IPS DF 4.7 (cell line): ENCODE measurements at regions not wholly inside any gene's neighbourhood (a gene's known extent, or its start where the extent isn't known, plus 50 kb on each side); places are given as distances from the start of the nearest gene placed in this dataset.
"Not testable (repeated sequence)": the region's sequence is repeated elsewhere in the genome, so short reads cannot be mapped to it uniquely, and the experiment has no call there.

Source experiments
- DNase-seq: peaks from one replicate; pipeline ENCODE4 v3.0.0-alpha.2; 2013; ENCODE audit warnings: low spot score; ENCODE audit errors: extremely low read depth

DNA sequence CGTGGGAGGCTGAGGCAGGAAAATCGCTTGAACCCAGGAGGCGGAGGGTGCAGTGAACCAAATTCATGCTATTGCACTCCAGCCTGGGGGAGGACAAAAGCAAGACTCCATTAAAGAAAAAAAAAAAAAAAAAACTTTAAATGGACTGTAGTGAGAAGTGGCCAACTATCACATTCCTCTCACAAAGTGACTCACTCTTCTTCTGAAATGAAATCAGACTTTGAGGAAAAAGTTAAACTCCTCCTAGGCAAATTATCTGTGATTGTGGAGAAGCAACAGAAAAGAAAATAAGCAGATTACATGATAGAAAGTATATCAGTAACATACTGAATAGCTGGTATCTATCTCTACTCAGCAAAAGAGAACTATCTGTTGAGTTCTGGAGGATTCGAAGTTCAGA, 234.3 kb upstream of the PHF14 start:
- DNase-seq, result no peak

DNA sequence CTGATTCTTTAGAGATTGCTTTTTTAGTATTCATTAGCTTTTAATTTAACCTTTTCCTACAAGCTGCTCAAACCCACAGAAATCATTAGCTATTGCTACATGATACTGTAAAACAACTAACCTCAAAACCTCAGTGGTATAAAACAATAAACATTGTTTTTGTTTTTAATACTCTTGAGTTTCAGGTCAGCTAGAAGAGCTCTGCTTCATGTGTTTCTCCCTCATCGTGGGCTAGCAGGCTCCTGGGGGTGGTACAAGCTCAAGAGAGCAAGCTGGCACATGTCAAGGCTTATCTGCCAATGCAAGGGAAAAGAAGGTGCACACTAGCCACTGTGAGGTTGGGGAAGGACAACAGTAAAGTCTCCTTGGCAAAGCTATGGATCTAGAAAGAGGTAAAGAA, 232.9 kb upstream of the PHF14 start:
- DNase-seq, result no peak

DNA sequence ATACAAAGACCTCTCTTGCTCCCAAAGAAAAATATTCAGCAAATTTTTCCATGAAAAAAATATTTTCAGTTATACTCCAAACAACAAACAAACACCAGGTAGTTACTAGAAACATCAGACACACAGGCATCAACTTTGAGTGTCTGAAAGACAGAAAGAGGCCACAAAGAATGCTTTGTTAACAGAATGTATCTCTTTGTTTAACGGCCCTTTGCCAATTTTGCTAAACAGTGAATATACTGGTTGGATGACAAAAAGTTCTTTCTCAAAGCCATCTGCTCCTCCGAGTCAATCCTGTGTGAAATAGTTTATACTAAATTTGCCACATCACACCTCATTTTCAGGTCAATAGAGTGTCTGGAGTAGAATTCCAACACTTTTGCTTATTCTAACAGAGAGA, 216.7 kb upstream of the PHF14 start:
- no peak for DNase-seq

DNA sequence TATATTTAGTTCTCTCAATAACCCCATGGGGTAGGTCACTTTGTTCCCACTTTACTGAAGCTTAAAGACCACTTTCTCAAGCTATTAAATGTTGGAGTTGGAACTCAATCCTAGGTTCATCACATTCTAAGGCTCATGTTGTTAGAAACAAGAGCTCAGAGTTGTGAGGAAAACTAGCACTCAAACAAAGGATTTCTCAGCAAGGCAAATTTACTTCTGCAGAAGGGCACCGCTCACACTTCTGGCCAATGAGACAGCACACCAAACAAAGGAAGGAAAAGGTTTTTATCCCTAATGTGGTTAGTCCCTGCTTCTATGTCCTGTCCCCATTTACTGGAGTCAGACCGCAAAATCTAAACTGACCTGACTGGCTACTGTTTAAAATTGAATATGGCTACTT, 214.6 kb upstream of the PHF14 start:
- DNase-seq, result no peak

DNA sequence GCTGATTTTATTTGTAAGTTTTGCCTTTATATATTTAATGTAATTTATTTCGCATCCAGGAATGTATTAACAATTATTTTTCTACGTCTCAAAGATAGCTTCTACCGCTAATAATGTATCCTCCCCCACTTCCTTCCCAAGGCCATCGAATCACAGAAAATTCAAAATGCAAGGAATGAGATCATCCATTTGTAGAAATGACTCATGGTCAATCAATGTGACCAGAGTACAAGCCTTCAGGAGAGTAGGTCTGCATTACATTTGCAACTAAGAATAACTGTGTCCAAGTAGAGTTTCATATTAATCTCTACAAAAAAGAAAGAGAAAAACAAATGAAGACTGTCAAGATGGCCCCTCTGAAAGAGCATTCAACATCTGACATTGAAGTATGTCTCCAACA, 205.9 kb upstream of the PHF14 start:
- DNase-seq, result no peak

DNA sequence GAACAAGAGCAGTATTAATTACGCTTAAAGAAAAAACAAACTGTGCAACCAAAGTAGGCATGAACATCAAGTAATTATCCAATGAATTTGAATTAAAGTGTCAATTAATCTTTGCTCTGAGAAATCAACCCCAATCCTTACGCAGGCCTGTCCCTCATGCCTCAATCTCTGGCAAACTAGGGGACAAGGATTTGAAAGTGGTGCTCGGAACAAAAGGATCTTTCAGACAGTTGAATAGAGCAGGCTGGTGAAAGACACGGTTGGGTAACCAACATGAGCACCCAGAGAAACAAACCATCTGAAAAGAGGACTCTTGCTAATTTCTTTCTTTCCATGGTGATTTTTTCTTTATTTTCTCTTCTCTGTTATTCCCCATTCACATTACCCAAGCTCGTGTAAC, 203.5 kb upstream of the PHF14 start:
- no peak for DNase-seq

DNA sequence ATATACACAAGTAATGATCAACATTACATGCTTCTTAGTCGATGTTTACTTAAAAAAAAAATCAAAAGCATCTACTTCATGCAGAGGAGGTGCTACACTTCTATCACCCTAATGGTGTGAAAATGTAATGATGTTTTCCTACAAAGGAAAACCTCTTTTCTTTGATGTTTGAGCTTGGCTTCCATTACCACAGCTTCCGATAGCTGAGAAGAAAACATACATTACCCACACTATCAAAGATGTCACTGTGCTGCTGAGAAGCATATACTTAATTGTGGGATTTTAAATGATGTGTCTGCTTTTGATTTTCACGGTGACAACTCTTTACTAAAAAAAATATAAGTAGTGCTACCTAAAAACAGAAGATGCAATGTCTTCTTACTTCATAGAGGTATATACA, 200.2 kb upstream of the PHF14 start:
- DNase-seq, result no peak

DNA sequence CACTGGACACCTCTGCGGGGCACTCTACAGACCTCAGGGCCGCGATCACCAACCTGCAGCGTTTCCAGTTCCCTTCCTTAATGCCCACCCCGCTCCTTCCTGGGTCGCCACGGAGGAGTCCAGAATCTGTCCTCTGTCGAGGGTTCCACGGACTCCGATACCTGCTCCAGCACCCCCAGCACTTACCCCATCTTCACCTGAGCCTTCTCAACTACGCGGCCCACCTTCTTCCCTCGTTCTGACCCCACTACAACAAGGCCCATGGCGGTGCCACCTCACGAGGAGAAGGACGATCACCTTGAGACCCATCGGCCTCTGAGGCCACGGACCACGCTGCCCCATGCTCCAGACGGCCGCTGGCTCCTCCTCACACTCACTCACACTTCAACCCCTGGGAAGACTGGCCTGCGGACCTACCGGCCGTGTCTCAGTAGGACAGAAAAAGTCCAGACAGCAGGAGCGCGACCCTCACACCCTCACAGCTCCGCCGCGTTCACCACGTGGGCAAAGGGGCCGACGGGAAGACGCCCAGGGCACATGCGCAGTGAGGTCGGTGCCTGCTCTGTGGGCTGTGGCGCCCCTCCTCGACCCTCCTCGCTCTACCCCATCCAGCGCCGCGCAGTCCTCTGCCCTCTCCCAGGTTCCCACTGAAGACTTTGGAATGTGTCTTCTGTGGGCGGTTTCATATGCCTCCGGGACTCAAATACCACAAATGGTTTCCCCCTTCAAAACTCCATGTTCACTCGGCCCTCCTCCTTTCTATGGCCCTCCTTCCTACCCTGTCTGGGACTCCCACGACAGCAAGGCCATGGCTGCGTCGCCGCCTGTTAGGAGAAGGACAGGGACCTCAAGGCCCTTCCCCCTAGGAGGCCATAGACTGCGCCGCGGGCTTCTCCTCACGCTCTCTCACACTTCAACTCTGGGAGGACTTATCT, 193.9 kb upstream of the PHF14 start:
- no peak for DNase-seq

DNA sequence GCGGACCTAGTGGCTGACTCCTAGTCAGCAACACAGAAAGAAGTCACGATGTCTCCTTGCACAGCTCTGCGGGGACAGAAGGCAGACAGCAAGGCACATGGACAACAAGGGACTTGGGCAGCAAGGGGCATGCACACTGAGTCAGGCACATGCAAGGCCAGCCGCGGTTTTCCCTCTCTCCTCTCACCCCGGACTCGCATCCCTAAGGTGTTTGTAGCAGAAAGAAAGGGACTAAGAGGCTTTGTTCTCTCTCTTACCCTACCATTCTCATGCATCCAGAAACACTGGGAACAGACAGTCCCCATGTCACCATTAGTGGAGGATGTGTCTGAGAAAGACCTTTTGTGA, 193.3 kb upstream of the PHF14 start:
- DNase-seq, result no peak

DNA sequence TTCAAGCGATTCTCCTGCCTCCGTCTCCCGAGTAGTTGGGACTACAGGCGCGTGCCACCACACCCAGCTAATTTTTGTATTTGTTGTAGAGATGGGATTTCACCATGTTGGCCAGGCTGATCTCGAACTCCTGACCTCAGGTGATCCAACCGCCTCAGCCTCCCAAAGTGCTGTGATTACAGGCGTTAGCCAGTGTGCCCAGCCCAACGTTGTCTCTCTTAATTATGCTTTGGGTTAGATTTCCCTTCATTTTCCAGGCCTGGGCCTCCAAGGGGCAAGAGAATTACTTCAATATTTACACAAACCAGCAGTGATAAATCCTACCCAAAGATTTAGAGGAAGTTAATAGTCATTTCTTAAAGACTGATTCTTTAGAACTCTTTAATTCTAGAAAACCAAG, 186.7 kb upstream of the PHF14 start:
- not testable (repeated sequence) for DNase-seq

DNA sequence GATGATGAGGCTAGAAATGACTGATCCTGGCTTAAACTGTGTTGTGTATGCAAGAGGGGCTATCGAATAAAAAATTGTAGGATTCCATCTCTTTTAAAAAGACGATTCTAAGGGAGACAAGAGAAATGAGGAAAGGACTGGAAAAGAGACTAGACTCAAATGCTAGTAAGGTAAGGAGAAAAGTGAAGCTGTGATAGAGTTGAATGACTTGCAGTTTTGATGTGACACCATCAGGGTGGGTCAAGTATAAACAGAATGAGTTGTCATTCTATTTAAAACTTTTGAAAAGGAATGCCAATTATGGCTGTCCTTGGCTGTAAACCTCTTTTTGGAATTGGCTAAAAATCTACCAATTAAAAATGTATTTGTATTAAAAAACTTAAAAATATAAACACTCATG, 184.5 kb upstream of the PHF14 start:
- no peak for DNase-seq

DNA sequence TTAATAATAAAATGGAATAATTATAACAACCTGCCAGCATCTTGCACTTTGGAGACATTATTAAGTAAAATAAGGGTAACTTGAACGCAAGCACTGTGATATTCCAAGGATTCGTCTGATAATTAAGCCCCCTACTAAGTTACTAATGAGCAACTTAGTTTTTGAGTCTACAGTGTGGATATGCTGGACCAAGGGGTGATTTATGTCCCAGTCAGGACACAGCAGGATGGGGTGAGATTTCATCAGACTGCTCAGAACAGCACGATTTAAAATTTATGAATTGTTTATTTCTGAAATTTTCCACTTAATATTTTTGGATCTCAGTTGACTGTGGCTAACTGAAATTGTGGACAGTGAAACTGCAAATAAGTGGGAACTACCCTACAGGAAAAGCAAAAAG, 182.8 kb upstream of the PHF14 start:
- no peak for DNase-seq

DNA sequence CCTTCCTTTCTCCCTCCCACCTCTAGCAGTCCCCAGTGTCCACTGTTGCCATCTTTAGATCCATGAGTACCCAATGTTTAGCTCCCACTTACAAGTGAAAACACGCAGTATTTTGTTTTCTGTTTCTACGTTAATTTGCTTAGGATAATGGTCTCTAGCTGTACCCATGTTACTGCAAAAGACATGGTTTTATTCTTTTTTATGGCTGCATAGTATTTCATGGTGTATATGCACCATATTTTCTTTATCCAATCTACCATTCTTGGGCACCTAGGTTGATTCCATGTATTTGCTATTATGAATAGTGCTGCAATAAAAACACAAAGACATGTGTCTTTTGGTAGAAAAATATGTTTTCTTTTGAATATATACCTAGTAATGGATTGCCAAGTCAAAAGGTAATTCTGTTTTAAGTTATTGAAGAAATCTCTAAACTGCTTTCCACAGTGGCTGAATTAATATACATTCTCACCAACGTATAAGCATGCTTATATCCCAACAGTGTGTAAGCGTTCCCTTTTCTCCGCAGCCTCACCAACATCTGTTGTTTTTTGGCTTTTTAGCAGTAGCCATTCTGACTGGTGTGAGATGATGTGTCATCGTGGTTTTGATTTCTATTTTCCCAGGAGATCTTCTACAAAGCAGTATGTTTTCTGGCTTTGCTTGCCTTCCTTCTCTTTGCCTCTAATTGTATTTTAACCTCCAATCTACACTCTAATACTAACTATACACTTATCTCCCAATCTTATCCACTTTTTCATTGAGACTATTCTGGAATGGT, 179.5 kb upstream of the PHF14 start:
- DNase-seq, result no peak

DNA sequence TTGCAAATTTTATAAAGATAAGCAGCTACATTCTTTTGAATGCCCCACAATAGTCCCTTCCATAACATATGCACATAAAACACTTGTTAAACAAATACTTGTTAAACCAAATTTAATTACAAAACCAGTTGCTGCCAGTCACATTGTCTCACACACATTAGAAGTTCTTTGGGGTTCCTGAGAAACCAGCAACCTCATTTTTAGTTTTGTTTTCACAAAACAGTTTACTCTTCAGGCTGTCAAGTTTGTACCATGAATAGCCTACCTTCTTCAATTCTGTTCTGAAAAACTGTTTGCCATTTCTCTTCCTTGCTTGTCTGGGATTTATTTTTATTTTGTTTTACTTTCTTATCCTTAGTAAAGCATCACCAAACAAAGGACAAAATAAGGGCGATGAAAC, 176.5 kb upstream of the PHF14 start:
- no peak for DNase-seq

DNA sequence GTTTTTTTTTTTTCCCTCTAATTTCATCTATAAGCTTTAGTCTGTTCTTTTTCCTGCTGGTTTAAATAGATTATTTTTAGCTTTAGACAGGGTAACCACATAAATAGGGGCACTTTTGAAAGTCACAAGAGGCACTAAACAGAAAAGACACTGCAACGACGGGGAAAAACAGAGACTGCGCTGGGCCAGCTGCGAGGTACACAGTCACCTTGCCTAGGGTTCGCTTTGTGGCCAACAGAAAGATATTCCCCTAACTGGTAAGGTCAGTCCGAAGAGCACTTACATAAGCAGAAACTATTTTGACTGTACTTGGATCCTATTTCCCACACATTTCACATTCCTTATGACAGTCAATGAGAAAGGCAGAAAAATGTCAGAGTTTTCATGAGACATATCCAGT, 175.6 kb upstream of the PHF14 start:
- DNase-seq, result no peak

DNA sequence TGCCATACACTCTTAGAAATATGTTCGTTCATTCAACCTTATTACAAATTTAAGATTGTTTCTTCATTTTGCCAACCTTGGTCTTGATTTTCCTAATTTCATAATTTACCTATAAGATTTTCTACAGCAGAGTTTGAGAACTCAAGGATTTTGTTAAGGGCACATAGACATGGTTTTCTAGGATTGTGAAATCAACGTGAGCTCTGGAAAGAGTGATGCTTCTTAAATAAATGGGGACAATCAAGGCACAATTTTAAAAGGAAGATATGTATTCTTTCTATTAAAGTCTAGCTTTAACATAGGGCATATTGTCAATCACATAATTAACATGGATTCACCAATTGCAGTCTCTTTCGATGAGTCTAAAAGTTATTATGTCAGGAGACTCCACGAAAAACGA, 174.2 kb upstream of the PHF14 start:
- no peak for DNase-seq

DNA sequence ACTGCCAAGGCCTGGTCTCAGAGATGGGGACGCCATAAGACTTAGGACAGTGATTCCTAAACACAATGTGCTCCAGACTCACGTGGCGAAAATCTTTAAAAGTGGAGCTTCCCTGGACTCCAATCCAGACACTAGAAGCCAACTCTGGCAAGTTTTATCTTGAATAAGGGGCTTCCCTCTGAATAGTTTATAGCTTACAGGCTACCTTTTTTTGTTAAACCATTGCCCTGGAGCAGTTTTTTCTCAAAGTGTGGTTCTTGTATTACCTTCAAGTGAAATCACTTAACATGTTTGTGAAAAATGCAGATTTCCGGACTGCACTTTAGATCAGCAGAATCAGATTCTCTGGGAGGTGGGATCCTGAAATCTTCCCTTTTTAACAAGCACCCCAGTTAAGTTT, 171.7 kb upstream of the PHF14 start:
- DNase-seq, result no peak

DNA sequence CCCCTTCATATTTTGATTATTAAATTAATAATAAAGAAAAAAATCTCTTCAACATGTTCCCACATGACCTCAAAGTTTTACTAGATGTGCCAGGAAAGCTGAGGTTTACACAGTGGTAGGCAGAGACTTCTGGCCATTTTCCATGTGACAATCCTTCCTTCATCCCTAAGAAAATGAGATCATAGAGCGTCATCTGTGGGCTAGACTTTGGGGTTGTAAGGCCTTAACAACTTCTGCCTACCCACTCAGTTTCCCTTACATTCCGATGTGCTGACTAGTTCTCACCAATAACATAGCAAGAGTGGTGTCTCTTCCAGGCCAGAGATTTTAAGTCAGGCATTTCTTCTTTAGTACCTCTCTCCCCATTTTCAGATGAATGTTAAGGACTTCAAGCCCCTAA, 171.1 kb upstream of the PHF14 start:
- no peak for DNase-seq

DNA sequence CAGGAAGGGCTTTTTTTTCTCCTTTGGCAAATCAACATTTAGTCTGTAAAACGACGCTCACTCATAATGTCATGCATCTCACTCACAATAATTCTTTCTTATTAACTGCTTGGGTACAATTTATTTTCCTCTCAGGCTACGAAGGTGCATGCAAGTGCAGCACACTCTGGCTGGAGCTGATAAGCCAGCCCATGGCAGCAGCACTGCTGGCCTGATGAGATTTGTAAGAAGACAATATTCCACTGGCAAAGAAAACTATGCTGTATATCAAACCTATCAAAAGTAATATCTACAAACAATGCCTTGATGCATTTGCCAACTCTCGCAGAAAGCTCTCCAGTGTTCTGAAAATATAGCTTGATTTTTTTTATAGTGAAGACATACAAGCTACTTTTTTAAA, 170.0 kb upstream of the PHF14 start:
- DNase-seq, result no peak

DNA sequence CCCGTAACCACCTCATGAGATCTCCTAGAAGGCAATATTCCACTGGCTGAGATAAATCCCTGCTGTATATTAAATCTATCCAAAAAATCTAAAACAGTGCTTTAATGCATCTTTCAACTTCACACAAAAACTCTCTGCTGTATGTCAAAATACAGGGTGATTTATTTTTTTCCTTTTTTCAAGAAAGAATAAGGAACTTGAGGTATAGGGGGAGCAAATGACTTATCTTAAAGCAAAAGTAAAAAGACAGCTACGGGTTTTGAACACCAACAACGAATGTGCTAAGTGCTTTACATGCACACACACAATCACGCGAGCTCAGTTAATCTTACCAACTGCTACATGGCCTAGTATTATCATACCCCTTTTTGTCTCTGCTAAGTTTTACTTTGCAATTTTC, 168.9 kb upstream of the PHF14 start:
- no peak for DNase-seq

DNA sequence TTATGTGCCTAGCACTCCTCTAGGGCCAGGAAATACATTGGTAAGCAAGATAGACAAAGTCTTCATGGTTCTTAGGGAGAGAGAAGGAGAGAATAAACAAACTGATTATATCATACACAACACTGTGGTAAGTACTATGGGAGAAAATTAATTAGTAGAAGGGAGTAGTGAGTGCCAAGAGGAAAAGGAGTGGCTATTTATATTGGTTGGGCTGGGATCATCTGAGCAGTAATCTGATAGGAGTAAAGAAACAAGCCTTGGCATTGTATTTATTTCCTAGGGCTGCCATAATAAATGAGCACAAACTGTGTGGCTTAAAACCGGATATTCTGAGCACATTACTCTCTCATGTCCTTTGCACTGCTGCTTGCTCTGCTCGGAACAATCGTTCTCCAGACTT, 158.1 kb upstream of the PHF14 start:
- no peak for DNase-seq

DNA sequence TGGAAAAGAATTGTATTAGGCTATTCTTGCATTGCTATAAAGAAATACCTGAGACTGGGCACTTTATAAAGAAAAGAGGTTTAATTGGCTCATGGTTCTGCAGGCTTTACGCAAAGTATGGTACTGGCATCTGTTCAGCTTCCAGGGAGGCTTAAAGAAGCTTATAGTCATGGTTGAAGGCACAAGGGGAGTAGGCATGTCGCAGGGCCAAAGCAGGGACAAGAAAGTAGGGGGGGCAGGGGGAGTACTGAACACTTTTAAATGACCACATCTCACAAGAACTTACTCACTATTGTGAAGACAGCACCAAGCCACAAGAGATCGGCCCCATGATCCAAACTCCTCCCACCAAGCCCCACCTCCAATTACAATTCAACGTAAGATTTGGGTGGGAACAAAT, 152.5 kb upstream of the PHF14 start:
- DNase-seq, result no peak

DNA sequence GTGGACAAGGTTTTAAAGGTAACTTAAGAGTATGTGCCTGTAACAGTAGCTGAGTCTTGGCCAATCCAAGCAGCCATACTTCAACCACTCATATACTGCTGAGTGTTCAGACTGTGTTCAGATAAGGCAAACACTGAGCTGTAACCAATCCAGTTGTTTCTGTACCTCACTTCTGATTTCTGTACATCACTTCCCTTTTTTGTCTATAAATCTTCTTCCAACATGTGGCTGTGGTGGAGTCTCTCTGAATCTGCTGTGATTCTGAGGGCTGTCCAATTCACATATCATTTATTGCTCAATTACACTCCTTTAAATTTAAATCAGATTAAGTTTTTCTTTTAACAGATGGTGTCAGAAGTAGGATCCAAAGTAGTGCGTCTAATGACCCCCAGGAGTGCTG, 149.5 kb upstream of the PHF14 start:
- DNase-seq, result no peak
